HG03571 (cell line): ENCODE measurements at regions not wholly inside any gene's neighbourhood (a gene's known extent, or its start where the extent isn't known, plus 50 kb on each side); places are given as distances from the start of the nearest gene placed in this dataset.

Experiments used
- ATAC-seq: cut with Tn5 transposase; IDR thresholded peaks from one replicate; pipeline ENCODE4 v1.9.1; 2021; ENCODE audit not compliant: unreplicated experiment

GRCh38 chr4:136935305-136935704, 597.0 kb downstream of the PCDH18 start:
- ATAC-seq = no peak

DNA sequence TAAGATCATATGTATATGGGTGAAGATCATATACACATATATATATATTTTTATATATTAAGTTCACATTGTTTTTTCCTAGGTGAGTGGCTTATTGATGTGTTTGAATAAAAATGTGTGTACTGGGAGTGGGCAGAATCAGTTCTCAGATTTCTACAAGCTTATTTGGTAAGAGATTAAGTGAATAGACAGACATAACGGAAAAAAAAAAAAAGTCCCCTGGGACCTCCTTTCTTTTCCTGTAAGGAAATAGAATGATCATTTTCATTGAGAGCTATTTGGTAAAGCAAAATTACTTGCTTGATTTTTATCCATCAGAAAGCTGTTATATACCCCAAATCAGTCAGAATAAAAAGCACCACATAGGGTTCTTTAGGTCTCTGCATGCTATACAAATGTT, 597.7 kb downstream of the PCDH18 start:
- ATAC-seq = no peak

GRCh38 chr4:136931781-136932180, 600.5 kb downstream of the PCDH18 start:
- ATAC-seq = no peak

DNA sequence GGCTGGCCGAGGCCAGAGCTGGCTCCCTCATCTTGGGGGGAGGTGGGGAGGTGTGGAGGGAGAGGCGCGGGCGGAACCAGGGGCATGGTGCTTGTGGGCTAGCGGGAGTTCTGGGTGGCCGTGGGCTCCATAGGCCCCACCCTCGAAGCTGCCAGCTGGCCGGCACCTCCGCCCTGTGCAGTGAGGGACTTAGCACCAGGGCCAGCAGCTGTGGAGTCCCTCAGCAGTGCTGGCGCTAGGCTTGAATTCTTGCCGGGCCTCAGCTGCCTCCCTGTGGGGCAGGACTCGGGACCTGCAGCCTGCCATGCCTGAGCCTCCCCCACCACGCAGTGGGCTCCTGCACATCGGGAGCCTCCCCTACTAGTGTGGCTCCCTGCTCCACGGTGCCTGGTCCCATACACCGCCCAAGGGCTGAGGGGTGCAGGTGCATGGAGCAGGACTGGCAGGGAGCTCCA, 603.3 kb downstream of the PCDH18 start:
- ATAC-seq = no peak

- no peak for ATAC-seq
Observed at GRCh38 chr4:136927172-136927571, 605.1 kb downstream of the PCDH18 start.

GRCh38 chr4:136925203-136925602, 607.1 kb downstream of the PCDH18 start:
- ATAC-seq = no peak

DNA sequence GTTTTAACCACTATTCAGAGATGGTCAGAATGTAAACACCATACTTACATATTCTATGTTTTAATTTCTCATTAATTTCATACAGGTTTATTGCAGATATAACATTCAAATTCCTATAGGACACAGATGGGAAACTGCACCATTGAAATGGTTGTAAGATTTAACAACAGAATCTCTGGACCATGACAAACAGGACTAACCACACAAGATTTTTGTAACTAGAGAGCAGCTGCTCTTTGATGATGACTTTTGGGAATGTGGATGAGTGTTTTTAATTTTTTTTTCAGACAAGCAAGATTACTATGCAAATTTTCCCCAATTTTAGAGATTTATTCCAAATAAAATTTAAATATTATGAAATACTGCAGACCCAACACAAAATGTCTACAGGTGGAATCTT, 610.2 kb downstream of the PCDH18 start:
- ATAC-seq = no peak

- no peak for ATAC-seq
Observed at GRCh38 chr4:136920092-136920881, 612.0 kb downstream of the PCDH18 start.

GRCh38 chr4:136918772-136919171, 613.5 kb downstream of the PCDH18 start:
- ATAC-seq = no peak

DNA sequence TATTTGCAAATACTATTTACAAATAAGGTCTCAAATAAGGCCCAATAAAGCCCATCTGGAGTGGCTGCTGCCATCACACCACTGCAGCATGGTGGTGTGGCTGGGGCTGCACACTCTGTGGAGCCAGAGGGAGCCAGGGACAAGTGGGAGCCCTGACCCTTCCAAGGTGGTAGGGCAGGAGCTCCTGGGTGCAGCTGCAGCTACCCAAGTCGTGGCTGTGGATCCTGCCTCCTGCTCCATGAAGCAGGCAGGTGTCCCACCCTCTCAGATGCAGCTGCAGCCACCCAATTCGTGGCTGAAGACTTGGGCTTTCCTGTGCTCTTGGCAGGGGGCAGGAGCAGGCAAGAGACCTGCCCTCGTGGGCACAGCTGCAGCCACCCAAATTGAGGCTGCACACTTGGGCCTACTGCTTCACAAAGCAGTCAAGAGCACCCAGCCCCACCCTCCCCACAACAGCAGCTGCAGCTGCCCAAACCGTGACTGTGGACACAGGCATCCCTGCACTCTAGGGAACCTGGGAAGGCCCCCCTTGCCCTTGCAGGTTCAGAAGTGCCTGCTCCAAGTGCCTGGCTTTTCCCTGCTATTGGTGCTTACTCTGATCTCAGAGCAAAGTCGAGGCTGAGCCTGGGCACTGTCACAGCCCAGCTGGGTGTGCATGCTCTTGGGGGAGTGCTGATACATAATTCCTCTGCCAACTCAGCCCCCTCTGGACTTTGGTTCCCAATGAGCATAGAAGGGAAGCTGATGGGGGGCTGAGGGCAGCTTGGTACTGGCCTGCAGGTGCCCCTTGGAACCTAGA, 614.8 kb downstream of the PCDH18 start:
- no peak for ATAC-seq

DNA sequence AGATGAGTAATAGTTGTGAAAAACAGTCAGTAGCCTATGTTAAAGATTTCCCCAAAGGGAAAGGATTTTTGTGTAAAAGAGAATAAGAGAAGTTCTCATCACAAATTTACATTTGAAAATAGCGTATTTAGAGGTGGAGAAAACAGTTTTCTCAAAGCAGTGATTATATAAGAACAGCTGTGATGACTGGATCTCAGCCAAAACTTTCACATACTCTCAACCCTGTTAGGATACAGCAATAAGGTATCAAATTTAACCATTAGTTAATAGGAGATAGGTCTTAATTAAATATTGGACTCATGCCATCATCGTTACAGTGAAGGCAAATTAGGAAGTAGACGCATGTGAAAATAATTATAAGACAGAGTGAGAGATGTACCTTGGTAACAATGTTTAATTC, 622.7 kb downstream of the PCDH18 start:
- no peak for ATAC-seq

- no peak for ATAC-seq
Observed at GRCh38 chr4:136908122-136908521, 624.2 kb downstream of the PCDH18 start.

DNA sequence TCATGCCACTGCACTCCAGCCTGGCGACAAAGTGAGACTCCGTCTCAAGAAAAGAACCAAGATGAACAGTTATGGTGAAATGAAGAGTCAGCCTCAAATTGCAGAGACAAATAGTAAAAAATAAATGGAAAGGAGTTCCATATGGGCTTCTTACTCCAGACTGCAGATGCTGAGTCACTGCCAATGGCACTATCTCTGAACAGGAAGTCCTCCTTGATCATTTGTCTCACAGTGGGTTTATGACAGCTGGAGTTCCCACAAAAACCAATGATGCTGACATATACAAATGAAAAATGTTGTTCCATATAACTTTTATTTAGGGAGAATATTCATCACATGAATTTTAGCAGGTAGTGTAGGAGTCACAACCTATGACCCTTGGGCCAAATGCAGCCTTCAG, 631.6 kb downstream of the PCDH18 start:
- ATAC-seq = no peak

DNA sequence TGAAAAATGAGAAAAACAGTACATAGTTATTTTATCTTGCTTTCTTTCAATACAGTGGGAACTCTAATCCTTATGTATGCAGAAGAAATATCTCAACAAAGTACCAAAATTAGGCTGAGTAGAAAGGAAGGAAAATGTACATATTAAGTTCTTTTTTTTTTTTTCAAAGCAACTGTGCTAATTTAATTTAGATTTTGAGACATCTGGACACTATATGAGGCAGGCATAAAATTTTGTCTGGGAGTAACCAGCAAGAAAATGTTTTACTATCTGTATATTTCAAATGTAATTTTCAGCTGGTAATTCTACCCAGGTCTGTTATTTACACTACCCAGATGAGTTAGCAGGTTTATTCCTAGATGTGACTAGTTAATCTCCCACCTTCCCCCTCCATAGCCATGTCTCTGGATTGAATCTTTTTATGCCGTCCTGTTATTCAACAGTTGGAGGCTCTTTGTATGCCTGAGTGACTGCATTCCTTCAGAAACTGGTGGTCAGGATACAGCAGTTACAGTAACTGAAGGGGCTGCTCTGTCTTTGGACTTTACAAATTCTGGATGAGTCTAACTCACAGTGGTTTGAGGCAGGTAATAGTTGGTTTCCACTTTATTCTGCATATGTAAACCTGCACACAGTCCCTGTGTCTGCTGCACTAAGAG, 633.6 kb downstream of the PCDH18 start:
- no peak for ATAC-seq

- no peak for ATAC-seq
Observed at GRCh38 chr4:136893573-136893972, 638.7 kb downstream of the PCDH18 start.

GRCh38 chr4:136881666-136882065, 650.6 kb downstream of the PCDH18 start:
- ATAC-seq = no peak

DNA sequence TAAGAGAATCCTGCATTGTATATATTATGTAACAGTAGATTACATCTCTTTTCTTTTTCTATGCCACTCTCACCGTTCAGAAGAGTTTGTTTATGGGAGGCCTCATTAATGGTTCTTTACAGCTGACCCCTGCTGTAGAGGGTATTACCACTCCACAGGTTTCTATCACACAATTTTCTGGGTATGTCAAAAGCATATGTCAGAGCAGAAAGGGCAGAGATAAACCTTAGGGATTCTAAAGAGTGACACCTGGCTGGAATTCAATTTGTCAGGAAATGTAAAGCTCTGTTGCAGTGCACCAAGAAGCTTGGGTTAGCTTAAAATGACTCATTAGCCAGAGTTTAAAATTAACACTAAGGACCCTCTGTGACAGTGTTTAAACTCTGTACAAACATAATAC, 658.7 kb downstream of the PCDH18 start:
- no peak for ATAC-seq

DNA sequence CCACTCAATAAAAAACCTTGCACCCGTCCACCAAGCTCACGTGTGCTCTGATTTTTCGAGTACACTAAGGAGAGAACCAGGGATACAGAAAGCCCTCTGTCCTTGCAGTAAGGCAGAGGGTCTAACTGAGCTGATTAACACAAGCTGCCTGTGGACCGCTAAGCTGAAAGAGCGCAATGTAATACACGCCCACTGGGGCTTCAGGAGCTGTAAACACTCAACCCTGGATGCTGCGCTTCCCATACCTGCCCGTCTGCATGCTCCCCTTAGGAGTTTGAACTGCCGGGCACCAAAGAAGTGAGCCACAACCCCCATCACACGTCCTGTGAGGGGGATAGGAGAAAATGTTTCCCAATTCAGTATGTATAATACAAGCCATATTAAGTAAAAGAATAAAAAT, 664.8 kb downstream of the PCDH18 start:
- ATAC-seq = no peak

GRCh38 chr4:136865526-136865925, 666.8 kb downstream of the PCDH18 start:
- ATAC-seq = no peak

DNA sequence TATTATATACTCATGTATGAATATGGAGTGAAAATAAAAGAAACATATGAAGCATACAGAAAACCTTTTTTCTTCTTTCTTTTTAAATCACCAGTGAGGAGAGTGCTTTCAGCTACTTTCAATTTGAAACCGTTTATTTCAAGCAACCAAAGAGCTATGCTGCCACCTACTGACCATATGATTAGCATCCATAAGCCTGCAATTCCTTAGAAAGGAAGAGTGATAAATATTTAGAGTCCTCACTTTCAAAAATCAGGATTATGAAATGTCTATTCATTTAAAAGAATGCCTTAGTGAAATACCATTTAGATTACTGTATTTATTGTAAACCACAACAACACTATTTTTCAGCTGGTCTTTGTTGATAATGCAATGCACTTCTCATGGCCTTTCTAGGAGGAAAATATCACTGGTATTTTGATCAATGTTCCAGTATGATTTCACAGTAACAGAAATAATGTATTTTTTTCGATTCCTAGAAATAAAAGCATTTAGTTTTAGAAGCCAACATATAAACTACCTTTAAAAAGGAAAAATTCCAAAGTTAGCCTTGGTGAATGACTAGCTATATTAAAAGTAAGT, 667.6 kb downstream of the PCDH18 start:
- ATAC-seq = peak; percentile 81

GRCh38 chr4:136863756-136864155, 668.5 kb downstream of the PCDH18 start:
- ATAC-seq = no peak
